Osteocyte (in vitro differentiated cells): ENCODE measurements at regions not wholly inside any gene's neighbourhood (a gene's known extent, or its start where the extent isn't known, plus 50 kb on each side); places are given as distances from the start of the nearest gene placed in this dataset.
"Not testable (repeated sequence)": the region's sequence is repeated elsewhere in the genome, so short reads cannot be mapped to it uniquely, and the experiment has no call there.

Source experiments
- DNase-seq: peaks from one replicate; pipeline ENCODE4 v3.0.0; 2021; ENCODE audit warnings: mixed read lengths; ENCODE audit not compliant: unreplicated experiment; ENCODE audit errors: extremely low spot score
- H3K27ac Mint-ChIP-seq: one replicate; pipeline ENCODE4 v1.8.0; 2021; ENCODE audit warnings: mild to moderate bottlenecking, mixed read lengths; ENCODE audit not compliant: unreplicated experiment
- H3K27me3 Mint-ChIP-seq: one replicate; pipeline ENCODE4 v1.8.0; 2021; ENCODE audit warnings: mixed read lengths; ENCODE audit not compliant: unreplicated experiment
- H3K36me3 Mint-ChIP-seq: one replicate; pipeline ENCODE4 v1.8.0; 2021; ENCODE audit warnings: mixed read lengths; ENCODE audit not compliant: unreplicated experiment
- H3K4me1 Mint-ChIP-seq: one replicate; pipeline ENCODE4 v1.8.0; 2021; ENCODE audit warnings: mixed read lengths; ENCODE audit not compliant: unreplicated experiment
- H3K4me3 Mint-ChIP-seq: one replicate; pipeline ENCODE4 v1.8.0; 2021; ENCODE audit warnings: mild to moderate bottlenecking, moderate library complexity, mixed read lengths; ENCODE audit not compliant: unreplicated experiment
- H3K9me3 Mint-ChIP-seq: one replicate; pipeline ENCODE4 v1.8.0; 2021; ENCODE audit warnings: mixed read lengths; ENCODE audit not compliant: unreplicated experiment
- TF ChIP-seq, protein P1 (sequence below): fragments of 200-600 bp; sonication (generic); IDR thresholded peaks from 2 replicates; pipeline ENCODE4 v1.5.0; 2021; ENCODE audit warnings: antibody characterized with exemption, mild to moderate bottlenecking, moderate library complexity

DNA sequence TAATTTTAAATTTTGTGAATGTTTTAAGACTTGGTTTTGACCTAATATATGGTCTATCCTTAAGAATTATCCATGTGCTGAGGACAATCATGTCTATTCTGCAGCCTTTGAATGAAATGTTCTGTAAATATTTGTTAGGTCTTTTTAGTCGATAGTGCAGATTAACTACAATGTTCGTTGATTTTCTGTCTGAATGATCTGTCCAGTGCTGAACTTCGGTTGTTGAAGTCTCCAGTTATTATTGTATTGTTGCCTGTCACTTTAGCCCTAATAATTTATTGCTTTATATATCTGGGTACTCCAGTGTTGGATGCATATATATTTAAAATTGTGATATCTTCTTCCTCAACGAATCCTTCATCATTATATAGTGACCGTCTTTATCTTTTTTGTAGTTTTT lies 218.3 kb upstream of the ZC4H2 start:
- DNase-seq, result no peak
- Mint-ChIP-seq H3K27ac (no peak overlapping the region), H3K9me3 (peaks cover 42% of the 10 kb centered on the region), H3K4me1 (no peaks in the 10 kb centered on the region), H3K27me3 (no peaks in the 10 kb centered on the region), H3K36me3 (no peaks in the 10 kb centered on the region), H3K4me3 (no peak overlapping the region)
- TF ChIP-seq, protein P1, sequence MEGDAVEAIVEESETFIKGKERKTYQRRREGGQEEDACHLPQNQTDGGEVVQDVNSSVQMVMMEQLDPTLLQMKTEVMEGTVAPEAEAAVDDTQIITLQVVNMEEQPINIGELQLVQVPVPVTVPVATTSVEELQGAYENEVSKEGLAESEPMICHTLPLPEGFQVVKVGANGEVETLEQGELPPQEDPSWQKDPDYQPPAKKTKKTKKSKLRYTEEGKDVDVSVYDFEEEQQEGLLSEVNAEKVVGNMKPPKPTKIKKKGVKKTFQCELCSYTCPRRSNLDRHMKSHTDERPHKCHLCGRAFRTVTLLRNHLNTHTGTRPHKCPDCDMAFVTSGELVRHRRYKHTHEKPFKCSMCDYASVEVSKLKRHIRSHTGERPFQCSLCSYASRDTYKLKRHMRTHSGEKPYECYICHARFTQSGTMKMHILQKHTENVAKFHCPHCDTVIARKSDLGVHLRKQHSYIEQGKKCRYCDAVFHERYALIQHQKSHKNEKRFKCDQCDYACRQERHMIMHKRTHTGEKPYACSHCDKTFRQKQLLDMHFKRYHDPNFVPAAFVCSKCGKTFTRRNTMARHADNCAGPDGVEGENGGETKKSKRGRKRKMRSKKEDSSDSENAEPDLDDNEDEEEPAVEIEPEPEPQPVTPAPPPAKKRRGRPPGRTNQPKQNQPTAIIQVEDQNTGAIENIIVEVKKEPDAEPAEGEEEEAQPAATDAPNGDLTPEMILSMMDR, result no peak

DNA sequence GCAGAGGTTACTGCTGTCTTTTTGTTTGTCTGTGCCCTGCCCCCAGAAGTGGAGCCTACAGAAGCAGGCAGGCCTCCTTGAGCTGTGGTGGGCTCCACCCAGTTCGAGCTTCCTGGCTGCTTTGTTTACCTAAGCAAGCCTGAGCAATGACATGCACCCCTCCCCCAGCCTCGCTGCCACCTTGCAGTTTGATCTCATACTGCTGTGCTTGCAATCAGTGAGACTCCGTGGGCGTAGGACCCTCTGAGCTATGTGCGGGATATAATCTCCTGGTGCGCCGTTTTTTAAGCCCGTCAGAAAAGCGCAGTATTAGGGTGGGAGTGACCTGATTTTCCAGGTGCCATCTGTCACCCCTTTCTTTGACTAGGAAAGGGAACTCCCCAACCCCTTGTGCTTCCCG lies 187.1 kb upstream of the ZC4H2 start:
- H3K27ac Mint-ChIP-seq, H3K4me3 Mint-ChIP-seq, DNase-seq, H3K27me3 Mint-ChIP-seq, H3K4me1 Mint-ChIP-seq, H3K36me3 Mint-ChIP-seq: not testable (repeated sequence)
- H3K9me3 Mint-ChIP-seq, result peaks cover 41% of the 10 kb centered on the region

DNA sequence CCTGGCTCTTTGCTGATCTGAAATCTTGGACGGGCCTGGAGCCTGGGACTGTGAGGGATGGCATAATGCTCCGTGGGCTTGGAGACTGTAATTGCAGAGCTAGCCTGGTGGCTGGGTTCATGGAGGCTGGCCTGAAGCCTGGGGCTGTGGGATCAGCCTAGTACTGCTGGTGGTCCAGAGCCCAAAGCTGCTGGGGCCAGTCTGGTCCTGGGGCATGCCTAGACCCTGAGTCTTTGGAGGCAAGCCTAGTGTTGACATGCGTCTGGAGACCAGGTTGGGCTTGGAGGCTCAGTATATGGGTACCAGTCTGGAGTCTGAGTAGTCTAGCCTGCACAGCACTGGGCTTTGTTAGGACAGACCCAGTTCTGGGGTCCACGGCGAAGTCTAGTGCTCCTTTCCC lies 172.0 kb upstream of the ZC4H2 start:
- TF ChIP-seq, protein P1, result no peak
- peaks cover 45% of the 10 kb centered on the region for H3K9me3 Mint-ChIP-seq
- H3K4me3 Mint-ChIP-seq, result no peak overlapping the region
- H3K36me3 Mint-ChIP-seq, result no peaks in the 10 kb centered on the region
- H3K27me3 Mint-ChIP-seq, result no peaks in the 10 kb centered on the region
- H3K4me1 Mint-ChIP-seq, result no peaks in the 10 kb centered on the region
- no peak for DNase-seq
- H3K27ac Mint-ChIP-seq, result no peak overlapping the region

DNA sequence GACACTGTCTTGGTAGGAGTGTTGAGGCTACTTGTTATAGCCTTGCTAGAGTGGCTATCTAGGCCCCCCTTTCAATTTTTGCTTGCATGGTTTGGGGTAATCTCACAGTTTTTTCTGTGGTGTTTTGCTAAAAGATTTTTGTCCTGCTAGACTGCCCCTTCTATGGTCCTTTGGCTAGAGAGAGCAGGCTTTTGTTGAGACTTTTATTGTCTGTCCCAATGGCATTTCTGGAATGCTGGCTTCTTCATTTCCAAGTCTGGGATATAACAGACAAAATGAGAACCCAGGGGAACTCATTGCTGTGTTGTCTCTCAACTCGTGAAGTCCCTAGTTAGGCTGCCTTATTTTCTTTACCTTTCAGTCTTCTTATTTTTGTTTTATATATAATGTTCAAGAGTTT lies 160.2 kb upstream of the ZC4H2 start:
- H3K4me1 Mint-ChIP-seq, result no peaks in the 10 kb centered on the region
- H3K27me3 Mint-ChIP-seq, result no peaks in the 10 kb centered on the region
- DNase-seq, result no peak
- H3K4me3 Mint-ChIP-seq, result no peak overlapping the region
- H3K27ac Mint-ChIP-seq, result no peak overlapping the region
- TF ChIP-seq, protein P1, result no peak
- H3K9me3 Mint-ChIP-seq, result peaks cover 66% of the 10 kb centered on the region
- no peaks in the 10 kb centered on the region for H3K36me3 Mint-ChIP-seq

DNA sequence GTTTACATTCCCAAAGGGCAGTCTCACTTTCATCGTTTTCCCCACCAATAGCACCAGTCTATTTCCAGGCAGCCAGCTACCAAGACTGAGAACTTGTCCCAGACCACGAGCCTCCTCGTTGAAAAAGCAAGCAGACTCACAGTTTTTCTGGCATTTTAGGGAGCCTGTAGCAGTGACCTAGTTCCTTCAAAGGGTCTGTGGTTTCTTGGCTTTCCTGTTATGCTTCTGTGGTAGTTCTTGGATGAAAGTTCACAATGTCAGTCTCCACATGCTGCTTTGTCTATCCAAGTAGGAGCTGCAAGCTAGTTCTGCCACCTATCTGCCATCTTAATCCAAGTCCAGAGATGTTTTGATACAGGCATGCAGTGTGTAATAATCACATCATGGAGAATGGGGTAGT lies 151.6 kb upstream of the ZC4H2 start:
- no peaks in the 10 kb centered on the region for H3K4me1 Mint-ChIP-seq
- H3K27me3 Mint-ChIP-seq, result no peaks in the 10 kb centered on the region
- H3K36me3 Mint-ChIP-seq, result no peaks in the 10 kb centered on the region
- no peak overlapping the region for H3K27ac Mint-ChIP-seq
- no peak overlapping the region for H3K4me3 Mint-ChIP-seq
- no peak for DNase-seq
- TF ChIP-seq, protein P1, result no peak
- H3K9me3 Mint-ChIP-seq, result peaks cover 86% of the 10 kb centered on the region

DNA sequence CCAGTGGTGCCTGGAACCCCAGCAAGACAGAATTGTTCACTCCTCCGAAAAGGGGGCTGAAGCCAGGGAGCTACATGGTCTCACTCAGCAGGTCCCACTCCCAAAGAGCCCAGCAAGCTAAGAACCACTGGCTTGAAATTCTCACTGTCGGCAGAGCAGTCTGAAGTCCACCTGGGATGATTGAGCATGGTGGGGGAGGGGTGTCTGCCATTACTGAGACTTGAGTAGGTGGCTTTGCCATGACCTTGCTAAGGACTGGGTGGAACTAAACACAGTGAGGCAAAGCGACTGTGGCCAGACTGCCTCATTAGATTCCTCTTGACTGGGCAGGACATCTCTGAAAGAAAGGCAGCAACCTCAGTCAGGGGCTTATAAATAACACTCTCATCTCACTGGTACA lies 122.6 kb upstream of the ZC4H2 start:
- DNase-seq, result no peak
- H3K36me3 Mint-ChIP-seq, result no peaks in the 10 kb centered on the region
- H3K9me3 Mint-ChIP-seq, result peaks cover 51% of the 10 kb centered on the region
- TF ChIP-seq, protein P1, result no peak
- H3K4me1 Mint-ChIP-seq, result no peaks in the 10 kb centered on the region
- H3K27me3 Mint-ChIP-seq, result no peaks in the 10 kb centered on the region
- no peak overlapping the region for H3K4me3 Mint-ChIP-seq
- no peak overlapping the region for H3K27ac Mint-ChIP-seq
